ENCODE measurements at regions not wholly inside any gene's neighbourhood (a gene's known extent, or its start where the extent isn't known, plus 50 kb on each side); places are given as distances from the start of the nearest gene placed in this dataset.
A peak's percentile ranks its signal among the peaks of the same experiment; 100 is the strongest.
"Not testable (repeated sequence)": the region's sequence is repeated elsewhere in the genome, so short reads cannot be mapped to it uniquely, and the experiment has no call there.

DNA sequence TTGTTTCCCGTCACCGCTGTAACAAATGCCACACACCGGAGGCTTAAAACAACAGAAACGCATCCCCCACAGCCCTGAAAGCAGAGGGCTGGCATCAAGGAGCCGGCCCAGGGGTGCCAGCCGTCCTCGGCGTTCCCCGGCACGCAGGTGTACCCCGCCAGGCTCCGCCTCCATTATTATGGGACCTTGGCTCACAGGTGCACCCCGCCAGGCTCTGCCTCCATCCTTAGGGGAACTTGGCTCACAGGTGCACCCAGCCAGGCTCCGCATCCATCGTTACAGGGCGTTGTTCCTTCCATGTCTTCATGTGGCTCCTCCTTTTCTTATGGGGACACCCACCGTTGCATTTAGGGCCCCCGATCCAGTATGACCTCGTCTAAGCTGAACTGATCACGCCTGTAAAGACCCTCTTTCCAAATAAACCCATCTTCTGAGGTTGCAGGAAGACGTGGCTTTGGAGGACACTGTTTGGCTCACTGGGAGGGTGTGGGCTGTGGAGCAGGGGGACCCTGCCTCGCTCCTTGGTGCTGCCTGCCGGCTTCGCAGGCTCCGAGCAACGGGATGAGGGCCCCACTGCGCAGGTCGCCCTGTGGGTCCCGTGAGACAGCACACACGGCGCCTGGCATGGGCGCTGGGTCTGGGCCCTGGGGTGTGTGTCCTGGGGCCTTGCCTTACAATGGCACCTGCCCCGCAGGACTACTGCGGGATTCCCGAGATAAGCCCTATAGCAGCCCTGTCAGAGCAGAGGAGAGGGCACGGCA, 154.9 kb upstream of the ZNF469 start:
- not testable (repeated sequence) for DNase-seq (ENCODE audit: low spot score)

DNA sequence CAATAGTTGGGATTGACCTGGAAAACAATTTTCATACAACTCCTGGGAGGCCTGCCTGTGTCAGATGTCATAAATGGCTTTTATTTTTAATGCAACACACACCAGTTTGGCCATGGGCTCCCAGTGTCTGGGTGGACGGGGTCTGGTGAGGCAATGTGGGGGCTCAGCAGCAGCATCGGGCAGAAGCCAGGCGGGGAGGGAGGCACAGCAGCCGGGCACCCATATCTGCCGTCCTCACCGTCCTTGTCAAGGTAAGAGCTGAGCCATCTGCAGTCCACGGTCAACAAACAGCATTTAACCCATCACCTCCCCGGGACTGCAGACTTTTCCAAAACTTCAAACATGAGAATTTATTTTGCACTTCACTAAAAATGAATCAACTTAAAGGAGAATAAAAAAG, 154.0 kb upstream of the ZNF469 start:
- not testable (repeated sequence) for DNase-seq (ENCODE audit: low spot score)

DNA sequence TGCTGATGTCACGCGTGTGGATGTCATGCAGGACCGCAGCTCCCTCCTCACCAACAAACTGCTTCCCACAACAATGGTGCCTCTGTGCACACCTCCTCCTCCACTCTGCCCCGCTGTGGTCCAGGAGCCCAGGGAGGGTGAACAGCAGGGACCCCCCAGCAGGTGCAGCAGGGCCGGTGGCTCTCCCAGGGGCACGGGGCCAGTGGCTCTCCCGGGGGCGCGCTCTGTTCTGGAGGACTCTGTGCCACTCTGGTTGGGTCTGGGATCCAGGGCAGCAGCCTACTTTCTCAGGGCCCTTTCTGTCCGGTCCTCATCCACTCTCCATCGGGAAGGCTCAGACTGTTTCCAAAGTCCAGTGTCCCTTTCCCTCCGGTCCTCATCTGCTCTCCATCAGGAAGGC, 153.0 kb upstream of the ZNF469 start:
- not testable (repeated sequence) for DNase-seq (ENCODE audit: low spot score)

DNA sequence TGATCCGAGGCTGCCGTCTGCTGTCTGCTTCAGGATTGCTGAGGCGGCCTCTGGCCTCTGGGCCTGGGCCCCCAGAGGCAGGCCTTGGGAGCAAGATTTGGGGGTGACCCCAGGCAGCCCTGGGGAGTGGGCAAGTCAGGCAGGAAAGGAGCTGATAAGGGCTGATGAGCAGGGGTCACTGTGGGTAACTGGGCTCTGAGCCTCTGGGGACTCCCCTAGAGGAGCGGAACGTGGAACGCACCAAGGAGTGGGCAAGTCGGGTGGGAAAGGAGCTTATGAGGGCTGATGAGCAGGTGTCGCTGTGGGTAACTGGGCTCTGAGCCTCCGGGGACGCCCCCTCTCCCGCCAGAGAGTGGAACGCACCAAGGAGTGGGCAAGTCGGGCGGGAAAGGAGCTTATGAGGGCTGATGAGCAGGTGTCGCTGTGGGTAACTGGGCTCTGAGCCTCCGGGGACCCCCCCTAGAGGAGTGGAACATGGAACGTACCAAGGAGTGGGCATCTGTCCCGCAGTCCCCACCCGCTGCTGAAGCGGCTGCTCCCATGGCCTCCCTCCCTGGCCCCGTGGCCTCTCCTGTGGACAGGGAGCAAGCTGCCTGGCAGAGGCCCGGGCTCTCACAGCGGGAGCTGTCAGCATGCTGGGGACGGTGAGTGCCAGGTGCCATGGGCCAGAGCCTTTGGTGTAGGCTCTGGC, 152.3 kb upstream of the ZNF469 start:
- not testable (repeated sequence) for DNase-seq (ENCODE audit: low spot score)

DNA sequence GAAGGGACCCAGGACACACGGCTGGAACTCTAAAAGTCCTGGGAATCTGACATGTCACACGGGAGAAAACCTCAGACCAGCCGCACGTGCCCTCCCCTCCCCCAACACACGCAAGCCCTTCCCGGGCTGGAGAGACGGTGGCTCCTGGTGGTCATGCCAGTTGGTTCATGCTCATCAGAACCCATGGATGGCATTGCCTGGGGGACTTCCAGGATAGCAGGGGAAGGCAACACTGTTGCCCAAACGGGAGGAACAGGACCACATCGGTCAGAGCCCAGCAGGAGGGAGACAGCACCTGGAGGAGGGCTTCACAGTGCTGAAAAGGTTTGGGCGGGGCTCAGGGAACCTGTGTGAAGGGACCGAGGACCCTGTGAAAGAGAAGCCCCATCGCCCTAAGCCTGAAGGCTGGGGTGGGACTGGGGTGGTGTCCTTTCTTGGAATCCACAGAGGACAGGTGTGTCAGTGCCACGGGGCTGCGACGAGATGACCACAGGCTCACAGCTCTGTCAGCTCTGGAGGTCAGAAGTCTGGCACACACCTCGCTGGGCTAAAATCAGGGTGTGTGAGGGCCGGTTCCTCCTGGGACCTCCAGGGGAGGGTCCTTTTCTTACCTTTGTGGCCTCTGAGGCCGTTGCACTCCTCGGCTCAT, 151.7 kb upstream of the ZNF469 start:
- not testable (repeated sequence) for DNase-seq (ENCODE audit: low spot score)

- not testable (repeated sequence) for DNase-seq (ENCODE audit: low spot score)
Observed at GRCh38 chr16:88231839-88232238, 150.9 kb upstream of the ZNF469 start.

- not testable (repeated sequence) for DNase-seq (ENCODE audit: low spot score)
Observed at GRCh38 chr16:88232401-88233258, 150.1 kb upstream of the ZNF469 start.

DNA sequence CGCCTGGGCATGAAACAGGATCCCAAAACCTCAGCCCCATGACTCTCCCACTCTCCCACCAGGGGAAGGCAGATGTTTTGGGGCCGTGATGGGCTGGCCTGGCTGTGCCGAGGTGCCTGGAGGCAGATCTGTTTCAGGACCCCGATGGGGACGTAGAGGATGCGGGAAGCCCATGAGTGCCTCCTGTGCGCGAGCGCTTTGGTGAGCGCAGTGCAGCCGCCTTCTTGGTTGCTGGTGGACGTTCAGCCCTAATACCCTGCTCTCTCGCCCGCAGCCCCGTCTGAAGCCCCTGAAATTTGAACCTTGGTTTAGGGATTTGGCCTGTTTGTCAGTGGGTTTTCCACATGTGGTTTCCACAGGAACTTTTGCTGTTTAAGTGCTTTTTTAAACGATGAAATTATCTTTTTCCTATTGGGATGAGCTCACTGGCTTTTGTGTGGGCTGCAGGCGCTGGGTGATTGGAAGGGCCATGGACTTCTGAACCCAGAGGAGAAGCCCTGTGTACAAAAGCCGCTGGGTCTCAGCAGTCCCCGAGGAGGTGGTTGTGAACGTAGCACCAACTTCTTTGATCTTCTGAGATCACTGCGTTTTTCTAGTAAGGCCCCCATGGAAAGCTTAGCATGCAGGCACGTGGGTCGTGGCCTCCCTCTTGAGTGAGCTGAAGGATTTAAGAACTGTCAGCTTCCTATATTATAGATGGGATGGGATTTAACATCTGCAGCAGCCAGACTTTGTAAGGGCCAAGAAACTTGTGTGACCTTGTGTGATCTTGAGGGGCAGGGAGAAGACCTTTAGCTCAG, 148.9 kb upstream of the ZNF469 start:
- peak; percentile 94 for DNase-seq (ENCODE audit: low spot score)

GRCh38 chr16:88234421-88235271, 148.1 kb upstream of the ZNF469 start:
- not testable (repeated sequence) for DNase-seq (ENCODE audit: low spot score)

DNA sequence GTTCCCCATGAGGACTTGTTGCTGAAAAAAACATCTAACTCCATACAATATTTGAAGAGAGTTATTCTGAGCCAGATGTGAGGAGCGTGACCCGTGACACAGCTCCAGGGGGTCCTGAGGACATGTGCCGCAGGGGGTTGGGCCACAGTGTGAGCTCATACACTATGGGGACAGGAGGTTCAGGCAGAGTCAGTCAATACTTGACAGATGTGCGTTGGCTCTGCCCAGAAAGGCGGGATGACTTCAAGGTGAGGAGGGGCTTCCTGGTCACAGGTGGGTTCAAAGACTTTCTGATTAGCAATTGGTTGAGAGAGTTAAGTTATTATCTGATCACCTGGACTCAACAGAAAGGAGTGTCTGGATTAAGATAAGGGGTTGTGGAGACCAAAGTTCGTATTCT, 147.1 kb upstream of the ZNF469 start:
- DNase-seq (ENCODE audit: low spot score): not testable (repeated sequence)

DNA sequence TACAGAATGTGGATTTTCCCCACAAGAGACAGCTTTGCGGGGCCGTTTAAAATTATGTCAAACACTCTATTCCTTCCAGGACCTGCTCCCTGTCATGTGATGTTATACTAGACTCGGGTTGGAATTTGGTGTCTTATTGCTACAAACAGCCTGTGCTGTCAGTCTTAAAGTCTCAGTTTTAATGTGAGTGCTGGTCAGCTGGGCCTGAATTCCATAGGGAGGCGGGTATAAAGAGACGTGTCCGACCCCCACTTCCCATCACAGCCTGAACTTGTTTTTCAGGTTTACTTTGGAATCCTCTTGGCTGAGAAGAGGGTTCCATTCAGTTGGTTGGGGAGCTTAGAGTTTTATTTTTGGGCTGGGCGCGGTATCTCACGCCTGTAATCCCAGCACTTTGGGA, 146.5 kb upstream of the ZNF469 start:
- peak; percentile 71 for DNase-seq (ENCODE audit: low spot score)

GRCh38 chr16:88237314-88237713, 145.4 kb upstream of the ZNF469 start:
- DNase-seq (ENCODE audit: low spot score): not testable (repeated sequence)

DNA sequence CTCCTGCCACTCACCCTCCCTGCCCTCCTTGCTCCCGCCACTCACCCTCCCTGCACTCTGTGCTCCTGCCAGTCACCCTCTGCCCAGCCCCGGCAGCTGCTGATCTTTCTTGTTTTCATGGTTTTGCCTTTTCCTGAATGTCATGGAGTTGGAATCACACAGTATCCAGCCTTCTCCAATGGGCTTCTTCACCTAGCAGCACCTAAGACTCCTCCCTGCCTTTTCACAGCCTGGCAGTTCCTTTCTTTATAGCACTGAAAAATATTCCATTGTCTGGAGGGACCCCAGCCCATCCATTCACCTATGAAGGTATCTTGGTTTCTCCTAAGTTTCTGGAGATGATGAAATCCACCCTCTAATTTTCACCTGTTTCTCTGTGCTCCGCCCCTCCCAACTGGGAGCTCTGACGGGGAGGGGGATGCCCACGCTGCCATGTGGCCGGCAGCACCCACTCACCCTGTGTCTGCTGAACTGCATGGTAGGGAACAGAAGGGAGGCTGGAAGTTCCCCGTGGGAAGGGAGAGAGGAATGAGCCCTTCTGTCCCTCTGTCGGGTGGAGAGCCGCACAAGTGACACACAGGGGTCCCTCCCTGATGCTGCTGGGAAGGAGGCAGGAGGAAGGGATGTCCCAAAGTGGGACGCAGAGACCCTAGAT, 144.9 kb upstream of the ZNF469 start:
- not testable (repeated sequence) for DNase-seq (ENCODE audit: low spot score)

DNA sequence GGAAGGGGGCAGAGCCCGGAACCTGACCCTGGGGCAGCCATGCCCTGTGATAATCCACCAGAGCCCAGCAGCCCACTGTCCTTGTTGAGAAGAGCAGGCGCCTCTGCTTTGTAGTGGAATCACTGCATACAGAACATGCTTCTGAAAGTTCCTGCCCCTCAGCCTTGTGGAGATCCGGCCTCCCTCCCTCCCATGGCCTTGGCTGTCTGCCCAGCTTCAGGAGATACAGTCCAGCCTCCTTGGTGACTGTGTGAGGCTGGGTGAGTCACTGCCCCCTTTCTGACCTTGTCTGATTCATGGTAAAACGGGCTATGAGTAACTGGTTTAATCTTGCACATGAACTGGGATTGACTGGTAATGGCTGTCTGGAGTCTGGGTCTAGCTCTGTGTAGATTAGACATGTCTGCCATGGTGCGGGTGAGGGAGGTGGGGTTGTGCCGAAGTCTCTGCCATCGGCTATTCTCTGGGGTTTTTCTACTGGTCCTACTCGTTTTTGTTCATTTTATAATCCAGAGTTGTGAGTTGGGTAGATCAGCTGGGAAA, 144.0 kb upstream of the ZNF469 start:
- peak; percentile 98 for DNase-seq (ENCODE audit: low spot score)

DNA sequence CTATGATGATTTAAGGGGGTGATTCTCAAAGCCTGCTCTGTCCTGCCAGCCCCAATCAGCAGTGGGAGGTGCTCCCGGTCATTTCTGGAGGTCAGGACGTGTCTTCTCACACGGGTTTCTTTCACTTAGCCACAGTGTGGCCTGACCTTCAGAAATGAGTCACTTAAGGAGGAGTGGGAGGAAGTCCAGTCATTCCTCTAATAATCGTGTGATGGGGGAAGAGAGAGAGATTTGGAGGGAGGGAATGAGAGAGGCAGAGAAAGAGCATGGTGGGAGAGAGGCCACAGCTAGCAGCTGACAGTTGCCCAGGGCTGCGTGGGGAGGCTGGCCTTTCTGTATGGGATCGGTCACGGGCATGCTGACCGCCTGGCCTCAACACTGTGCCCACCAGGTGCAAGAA, 142.6 kb upstream of the ZNF469 start:
- not testable (repeated sequence) for DNase-seq (ENCODE audit: low spot score)

DNA sequence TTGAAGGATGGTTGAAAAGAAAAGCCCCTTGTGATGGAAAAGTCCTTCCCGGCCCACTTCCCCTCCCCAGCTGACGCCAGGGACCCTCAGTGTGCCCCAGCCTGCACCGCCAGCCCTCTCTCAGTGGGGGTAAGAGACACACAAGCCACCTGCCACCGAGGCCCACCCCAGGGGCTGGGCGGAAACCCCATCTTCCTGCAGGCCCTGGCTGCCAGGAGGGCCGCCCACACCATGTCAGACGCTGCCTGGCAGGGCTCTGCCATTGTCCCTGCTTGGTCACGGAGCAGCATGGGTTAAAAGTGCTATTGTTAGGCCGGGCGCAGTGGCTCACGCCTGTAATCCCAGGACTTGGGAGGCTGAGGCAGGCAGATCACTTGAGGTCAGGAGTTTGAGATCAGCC, 142.0 kb upstream of the ZNF469 start:
- DNase-seq (ENCODE audit: low spot score): not testable (repeated sequence)

GRCh38 chr16:88241404-88242311, 141.1 kb upstream of the ZNF469 start:
- not testable (repeated sequence) for DNase-seq (ENCODE audit: low spot score)
